Uterus (tissue), 2 donors: ENCODE measurements at regions not wholly inside any gene's neighbourhood (a gene's known extent, or its start where the extent isn't known, plus 50 kb on each side); places are given as distances from the start of the nearest gene placed in this dataset.

Source experiments
- POLR2A ChIP-seq, 2 donors: fragments of 450-650 bp; IDR thresholded peaks; one replicate each; pipeline ENCODE4 v1.6.1; 2016; ENCODE audit warnings: antibody characterized with exemption in 2 of 2, mild to moderate bottlenecking in 1 of 2, moderate library complexity in 1 of 2
- TF ChIP-seq, protein P1 (sequence below), 4 experiments: fragments of 200-600 bp in 2 of 4; fragments of 450-650 bp in 2 of 4; sonication (generic) in 2 of 4; IDR thresholded peaks; one replicate each; pipeline ENCODE4 v1.5.1; 2016 to 2019; ENCODE audit warnings: antibody characterized with exemption in 4 of 4, mild to moderate bottlenecking in 2 of 4, moderate library complexity in 1 of 4

DNA sequence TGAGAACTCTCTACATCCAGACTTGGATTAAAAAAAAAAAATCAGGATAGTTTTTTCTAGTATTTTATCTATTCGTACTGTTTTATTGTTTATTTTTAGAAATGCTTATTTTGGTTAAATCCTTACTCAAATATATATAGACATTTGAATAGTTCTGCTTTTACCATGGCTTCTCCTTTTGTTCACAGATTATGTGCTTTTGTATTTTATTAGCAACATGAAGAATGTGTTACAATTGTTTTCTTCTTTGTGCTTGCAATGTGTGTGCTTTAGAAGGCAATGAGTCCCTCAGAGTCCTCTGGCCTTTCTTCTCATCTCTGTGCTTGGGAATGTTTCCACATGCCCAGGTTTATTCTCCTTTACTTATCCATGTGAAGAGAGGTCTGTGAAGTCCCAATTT lies 324.0 kb downstream of the KCNRG start:
- TF ChIP-seq, protein P1, sequence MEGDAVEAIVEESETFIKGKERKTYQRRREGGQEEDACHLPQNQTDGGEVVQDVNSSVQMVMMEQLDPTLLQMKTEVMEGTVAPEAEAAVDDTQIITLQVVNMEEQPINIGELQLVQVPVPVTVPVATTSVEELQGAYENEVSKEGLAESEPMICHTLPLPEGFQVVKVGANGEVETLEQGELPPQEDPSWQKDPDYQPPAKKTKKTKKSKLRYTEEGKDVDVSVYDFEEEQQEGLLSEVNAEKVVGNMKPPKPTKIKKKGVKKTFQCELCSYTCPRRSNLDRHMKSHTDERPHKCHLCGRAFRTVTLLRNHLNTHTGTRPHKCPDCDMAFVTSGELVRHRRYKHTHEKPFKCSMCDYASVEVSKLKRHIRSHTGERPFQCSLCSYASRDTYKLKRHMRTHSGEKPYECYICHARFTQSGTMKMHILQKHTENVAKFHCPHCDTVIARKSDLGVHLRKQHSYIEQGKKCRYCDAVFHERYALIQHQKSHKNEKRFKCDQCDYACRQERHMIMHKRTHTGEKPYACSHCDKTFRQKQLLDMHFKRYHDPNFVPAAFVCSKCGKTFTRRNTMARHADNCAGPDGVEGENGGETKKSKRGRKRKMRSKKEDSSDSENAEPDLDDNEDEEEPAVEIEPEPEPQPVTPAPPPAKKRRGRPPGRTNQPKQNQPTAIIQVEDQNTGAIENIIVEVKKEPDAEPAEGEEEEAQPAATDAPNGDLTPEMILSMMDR (IDR thresholded peaks at IDR 0.05), result no peak
- TF ChIP-seq POLR2A (IDR thresholded peaks at IDR 0.05), result no peak
